Gastrocnemius medialis (tissue), 4 donors: ENCODE measurements at regions not wholly inside any gene's neighbourhood (a gene's known extent, or its start where the extent isn't known, plus 50 kb on each side); places are given as distances from the start of the nearest gene placed in this dataset.

Source experiments
- ATAC-seq, 2 donors: fragments of 150-250 bp; one replicate each; pipeline ENCODE4 v1.9.1; 2016
- DNase-seq, 2 donors: peaks; one replicate each; pipeline ENCODE4 v3.0.0-alpha.2; 2019
- H3K27ac ChIP-seq, 4 donors: fragments of 200-600 bp; sonication (generic); 1 replicate in 1 of 4; 2 replicates in 3 of 4; pipeline ENCODE4 v1.5.1; 2016 to 2018; ENCODE audit warnings: mild to moderate bottlenecking in 2 of 4, moderate library complexity in 1 of 4
- H3K27me3 ChIP-seq, 3 donors: fragments of 200-600 bp; sonication (generic) in 2 of 3; 1 replicate in 1 of 3; 2 replicates in 2 of 3; pipeline versions ENCODE4 v1.5.1 to v1.6.0; 2016 to 2019; ENCODE audit warnings: mild to moderate bottlenecking in 1 of 3, moderate library complexity in 1 of 3
- H3K36me3 ChIP-seq, 2 donors: fragments of 200-600 bp; sonication (generic) in 1 of 2; one replicate each; pipeline ENCODE4 v1.5.1; 2017 to 2018
- H3K4me1 ChIP-seq, 2 donors: fragments of 200-600 bp; sonication (generic) in 1 of 2; one replicate each; pipeline ENCODE4 v1.5.1; 2016 to 2017; ENCODE audit warnings: mild to moderate bottlenecking in 2 of 2
- H3K4me3 ChIP-seq, 4 donors: fragments of 200-600 bp; sonication (generic) in 3 of 4; 1 replicate in 1 of 4; 2 replicates in 3 of 4; pipeline ENCODE4 v1.5.1; 2016 to 2019; ENCODE audit warnings: mild to moderate bottlenecking in 2 of 4
- H3K9me3 ChIP-seq, 3 donors: fragments of 200-600 bp; sonication (generic) in 2 of 3; 1 replicate in 1 of 3; 2 replicates in 2 of 3; pipeline ENCODE4 v1.5.1; 2016 to 2019
- CTCF ChIP-seq, 5 experiments: fragments of 450-650 bp in 3 of 5; fragments of 200-600 bp in 2 of 5; sonication (generic) in 2 of 5; IDR thresholded peaks in 4 of 5; conservative IDR thresholded peaks in 1 of 5; 1 replicate in 4 of 5; 2 replicates in 1 of 5; pipeline ENCODE4 v1.5.1; 2016 to 2019; ENCODE audit warnings: antibody characterized with exemption in 5 of 5, mild to moderate bottlenecking in 3 of 5, moderate library complexity in 3 of 5
- POLR2A ChIP-seq, 2 donors: fragments of 450-650 bp; IDR thresholded peaks; one replicate each; pipeline ENCODE4 v1.6.1; 2017; ENCODE audit warnings: antibody characterized with exemption in 2 of 2, mild to moderate bottlenecking in 2 of 2, moderate library complexity in 2 of 2
- in situ Hi-C, 4 donors: fragments of 200-750 bp; cut with MboI; loops; one replicate each; pipeline versions ENCODE4 v1.15.0 to v1.8.0; 2017; ENCODE audit warnings: low sequenced_read_pairs in 4 of 4
- intact Hi-C: fragments of 100-400 bp; cut with DNase I; formaldehyde crosslinking; loops from one replicate; pipeline ENCODE4 v1.15.1; 2023; ENCODE audit warnings: low total_unique reads

- no peaks in the 10 kb centered on the region for H3K4me1 ChIP-seq
- no peaks in the 10 kb centered on the region for H3K36me3 ChIP-seq
- no peaks in the 10 kb centered on the region for H3K27me3 ChIP-seq
- intact Hi-C loops = no loop called here
- no peak overlapping the region for H3K4me3 ChIP-seq
- DNase-seq (no peak), ATAC-seq (no peak)
- in situ Hi-C loops = no loop called here
- no peak for TF ChIP-seq CTCF (IDR thresholded peaks at IDR 0.05 in 4 of 5, conservative IDR thresholded peaks at IDR 0.05 in 1 of 5)
- no peak for TF ChIP-seq POLR2A (IDR thresholded peaks at IDR 0.05)
- H3K9me3 ChIP-seq = no peaks in the 10 kb centered on the region
- H3K27ac ChIP-seq = no peak overlapping the region
Observed at GRCh38 chr12:24696800-24697199, 252.1 kb downstream of the BCAT1 start.

GRCh38 chr12:24695657-24696329, 253.1 kb downstream of the BCAT1 start:
- TF ChIP-seq CTCF (IDR thresholded peaks at IDR 0.05 in 4 of 5, conservative IDR thresholded peaks at IDR 0.05 in 1 of 5) (no peak), POLR2A (IDR thresholded peaks at IDR 0.05) (no peak)
- H3K27ac ChIP-seq = no peak overlapping the region
- intact Hi-C loops = no loop called here
- H3K27me3 ChIP-seq = no peaks in the 10 kb centered on the region
- H3K4me3 ChIP-seq = no peak overlapping the region
- in situ Hi-C loops = no loop called here
- no peaks in the 10 kb centered on the region for H3K36me3 ChIP-seq
- ATAC-seq (no peak), DNase-seq (no peak)
- no peaks in the 10 kb centered on the region for H3K9me3 ChIP-seq
- H3K4me1 ChIP-seq = no peaks in the 10 kb centered on the region

GRCh38 chr12:24695103-24695502, 253.8 kb downstream of the BCAT1 start:
- in situ Hi-C loops = no loop called here
- TF ChIP-seq CTCF (IDR thresholded peaks at IDR 0.05 in 4 of 5, conservative IDR thresholded peaks at IDR 0.05 in 1 of 5) (no peak), POLR2A (IDR thresholded peaks at IDR 0.05) (no peak)
- intact Hi-C loops = no loop called here
- no peaks in the 10 kb centered on the region for H3K4me1 ChIP-seq
- no peak overlapping the region for H3K4me3 ChIP-seq
- no peaks in the 10 kb centered on the region for H3K36me3 ChIP-seq
- DNase-seq (no peak), ATAC-seq (no peak)
- no peak overlapping the region for H3K27ac ChIP-seq
- H3K27me3 ChIP-seq = no peaks in the 10 kb centered on the region
- no peaks in the 10 kb centered on the region for H3K9me3 ChIP-seq

GRCh38 chr12:24688601-24689000, 260.3 kb downstream of the BCAT1 start:
- in situ Hi-C loops = no loop called here
- no peak overlapping the region for H3K27ac ChIP-seq
- H3K4me1 ChIP-seq = no peaks in the 10 kb centered on the region
- H3K27me3 ChIP-seq = no peaks in the 10 kb centered on the region
- no peak for ATAC-seq
- TF ChIP-seq POLR2A (IDR thresholded peaks at IDR 0.05) (no peak), CTCF (IDR thresholded peaks at IDR 0.05 in 4 of 5, conservative IDR thresholded peaks at IDR 0.05 in 1 of 5) (no peak)
- H3K4me3 ChIP-seq = no peak overlapping the region
- H3K36me3 ChIP-seq = no peaks in the 10 kb centered on the region
- H3K9me3 ChIP-seq = no peaks in the 10 kb centered on the region
- no peak for DNase-seq
- intact Hi-C loops = no loop called here

GRCh38 chr12:24681570-24681969, 267.3 kb downstream of the BCAT1 start:
- H3K9me3 ChIP-seq = no peaks in the 10 kb centered on the region
- H3K4me1 ChIP-seq = no peaks in the 10 kb centered on the region
- H3K4me3 ChIP-seq = no peak overlapping the region
- in situ Hi-C loops (no loop called here), intact Hi-C loops (no loop called here)
- TF ChIP-seq CTCF (IDR thresholded peaks at IDR 0.05 in 4 of 5, conservative IDR thresholded peaks at IDR 0.05 in 1 of 5) (no peak), POLR2A (IDR thresholded peaks at IDR 0.05) (no peak)
- DNase-seq = no peak
- H3K27me3 ChIP-seq = no peaks in the 10 kb centered on the region
- no peak for ATAC-seq
- H3K36me3 ChIP-seq = no peaks in the 10 kb centered on the region
- H3K27ac ChIP-seq = no peak overlapping the region
